Activated CD4-positive, alpha-beta T cell treated with anti-CD3 and anti-CD28 coated beads, Interleukin-2, amount 10 ng/mL, durations not matched to agents 24 days and 14 days (primary cell): ENCODE measurements at regions not wholly inside any gene's neighbourhood (a gene's known extent, or its start where the extent isn't known, plus 50 kb on each side); places are given as distances from the start of the nearest gene placed in this dataset.

Source experiments
- DNase-seq: peaks from one replicate; pipeline ENCODE4 v3.0.0; 2022
- H3K27ac Mint-ChIP-seq: one replicate; pipeline ENCODE4 v1.8.0; 2022; ENCODE audit warnings: mild to moderate bottlenecking, mixed read lengths
- H3K27me3 Mint-ChIP-seq: one replicate; pipeline ENCODE4 v1.8.0; 2022; ENCODE audit warnings: mixed read lengths
- H3K36me3 Mint-ChIP-seq: one replicate; pipeline ENCODE4 v1.8.0; 2022; ENCODE audit warnings: low read depth, mild to moderate bottlenecking, mixed read lengths
- H3K4me1 Mint-ChIP-seq: one replicate; pipeline ENCODE4 v1.8.0; 2021; ENCODE audit warnings: mixed read lengths
- H3K4me3 Mint-ChIP-seq: one replicate; pipeline ENCODE4 v1.8.0; 2022; ENCODE audit warnings: mild to moderate bottlenecking, moderate library complexity, mixed read lengths
- H3K9me3 Mint-ChIP-seq: one replicate; pipeline ENCODE4 v1.8.0; 2021; ENCODE audit warnings: mixed read lengths
- intact Hi-C: fragments of 100-400 bp; cut with micrococcal nuclease; formaldehyde crosslinking; loops from one replicate; pipeline ENCODE4 v1.15.1; 2023

GRCh38 chr19:34104096-34104495, 68.2 kb upstream of the LSM14A start:
- DNase-seq: no peak
- H3K9me3 Mint-ChIP-seq: no peaks in the 10 kb centered on the region
- peaks cover 9% of the 10 kb centered on the region for H3K27me3 Mint-ChIP-seq
- intact Hi-C loops: no loop called here
- H3K36me3 Mint-ChIP-seq: no peaks in the 10 kb centered on the region
- no peak overlapping the region for H3K4me3 Mint-ChIP-seq
- no peak overlapping the region for H3K27ac Mint-ChIP-seq
- no peaks in the 10 kb centered on the region for H3K4me1 Mint-ChIP-seq

DNA sequence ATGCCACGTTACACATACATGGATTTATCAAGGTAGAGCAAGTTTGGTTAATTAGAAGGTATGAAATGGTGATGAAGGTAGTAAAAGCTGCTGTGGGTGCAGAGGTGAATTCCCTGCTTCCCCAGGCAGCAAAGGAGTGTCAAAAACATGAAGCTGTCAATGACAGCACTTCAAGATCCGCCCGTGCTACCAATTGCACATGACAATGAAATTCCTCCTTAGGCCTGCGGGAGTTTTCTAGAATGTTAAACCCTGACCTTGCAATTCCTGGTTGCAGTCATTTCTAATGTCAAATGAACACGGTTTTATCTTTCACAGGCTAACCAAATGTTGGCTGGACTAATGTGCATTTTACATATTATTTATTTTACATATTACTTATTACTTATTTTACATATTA, 67.7 kb upstream of the LSM14A start:
- no peak for DNase-seq
- intact Hi-C loops: no loop called here
- H3K27me3 Mint-ChIP-seq: peaks cover 7% of the 10 kb centered on the region
- H3K4me1 Mint-ChIP-seq: no peaks in the 10 kb centered on the region
- H3K27ac Mint-ChIP-seq: no peak overlapping the region
- H3K4me3 Mint-ChIP-seq: no peak overlapping the region
- H3K9me3 Mint-ChIP-seq: no peaks in the 10 kb centered on the region
- H3K36me3 Mint-ChIP-seq: no peaks in the 10 kb centered on the region

DNA sequence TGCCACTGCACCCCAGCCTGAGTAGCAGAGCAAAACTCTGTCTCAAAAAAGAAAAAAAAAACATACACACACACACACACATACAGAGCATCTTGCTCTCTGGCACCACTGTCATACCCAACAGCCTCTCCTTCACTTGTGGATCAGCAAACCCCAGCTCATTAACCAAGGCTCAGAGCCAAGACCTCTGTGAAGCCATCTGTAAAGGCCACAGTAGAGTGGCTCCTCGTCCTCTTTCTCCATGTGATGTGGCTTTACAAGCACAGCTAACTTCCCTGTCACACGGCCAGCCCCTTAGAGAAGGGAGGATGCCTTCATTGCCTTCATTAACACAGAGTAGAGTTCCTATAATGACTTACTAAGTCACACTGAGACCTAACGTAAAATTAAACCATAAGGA, 62.7 kb upstream of the LSM14A start:
- no peak for DNase-seq
- H3K4me1 Mint-ChIP-seq: no peaks in the 10 kb centered on the region
- intact Hi-C loops: no loop called here
- H3K27me3 Mint-ChIP-seq: no peaks in the 10 kb centered on the region
- H3K27ac Mint-ChIP-seq: no peak overlapping the region
- H3K4me3 Mint-ChIP-seq: no peak overlapping the region
- no peaks in the 10 kb centered on the region for H3K36me3 Mint-ChIP-seq
- H3K9me3 Mint-ChIP-seq: no peaks in the 10 kb centered on the region

DNA sequence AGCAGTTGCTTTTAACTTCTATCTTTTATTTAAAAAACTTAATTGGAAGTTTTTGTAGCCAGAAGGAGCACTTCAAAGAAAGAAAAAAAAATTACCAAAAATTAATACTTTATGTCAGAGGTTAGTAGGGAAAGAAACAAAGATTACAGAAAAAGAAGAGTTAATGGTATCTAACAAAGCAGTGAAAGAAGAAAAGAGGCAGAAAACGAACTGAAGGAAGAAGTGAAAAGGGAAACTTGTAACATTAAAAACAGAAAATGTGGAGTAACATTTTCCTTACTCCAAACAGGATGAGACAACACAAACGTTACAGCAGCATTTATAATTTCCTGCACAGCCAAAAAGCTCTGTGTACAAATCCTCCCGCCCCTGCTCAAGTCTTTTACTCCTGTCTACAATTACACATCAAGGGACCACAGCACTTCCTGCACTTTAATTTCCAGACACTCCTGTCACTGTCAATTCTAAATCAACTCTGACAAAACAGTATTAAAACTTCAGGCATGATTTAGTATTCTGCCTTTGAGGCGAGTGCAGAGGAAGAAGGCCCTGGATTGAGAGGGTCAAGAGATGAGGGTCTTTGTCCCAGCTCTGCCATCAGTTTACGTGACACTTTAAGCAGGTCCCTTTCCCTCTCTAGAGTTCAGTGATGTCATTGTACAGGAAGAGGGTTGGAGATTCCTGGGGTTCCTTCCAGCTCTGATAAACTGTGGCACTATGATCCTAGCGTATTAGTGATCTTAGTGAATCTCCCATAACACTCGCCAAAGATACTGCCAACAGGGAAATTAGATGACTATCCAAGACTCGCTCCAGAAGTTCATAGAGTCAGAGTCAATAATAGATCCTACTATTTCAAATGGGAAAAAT, 53.2 kb upstream of the LSM14A start:
- Mint-ChIP-seq H3K27ac (no peak overlapping the region), H3K9me3 (no peaks in the 10 kb centered on the region), H3K4me1 (peaks cover 7% of the 10 kb centered on the region), H3K27me3 (peaks cover 17% of the 10 kb centered on the region), H3K36me3 (no peaks in the 10 kb centered on the region), H3K4me3 (no peak overlapping the region)
- no peak for DNase-seq
- intact Hi-C loops: no loop called here

DNA sequence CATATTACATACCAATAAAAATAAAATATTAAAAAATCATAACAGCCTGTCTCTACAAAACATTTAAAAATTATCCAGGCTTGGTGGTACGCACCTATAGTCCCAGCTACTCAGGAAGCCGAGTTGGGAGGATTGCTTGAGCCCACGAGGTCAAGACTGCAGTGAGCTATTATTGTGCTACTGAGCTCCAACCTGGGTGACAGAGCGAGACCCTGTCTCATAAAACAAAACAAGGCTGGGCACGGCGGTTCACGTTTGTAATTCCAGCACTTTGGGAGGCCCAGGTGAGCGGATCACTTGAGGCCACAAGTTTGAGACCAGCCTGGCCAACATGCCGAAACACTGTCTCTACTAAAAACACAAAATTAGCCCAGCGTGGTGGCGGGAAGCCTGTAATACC, 52.2 kb upstream of the LSM14A start:
- Mint-ChIP-seq H3K27me3 (peaks cover 19% of the 10 kb centered on the region), H3K4me1 (peaks cover 7% of the 10 kb centered on the region), H3K9me3 (no peaks in the 10 kb centered on the region), H3K36me3 (no peaks in the 10 kb centered on the region), H3K27ac (no peak overlapping the region), H3K4me3 (no peak overlapping the region)
- intact Hi-C loops: no loop called here
- no peak for DNase-seq

DNA sequence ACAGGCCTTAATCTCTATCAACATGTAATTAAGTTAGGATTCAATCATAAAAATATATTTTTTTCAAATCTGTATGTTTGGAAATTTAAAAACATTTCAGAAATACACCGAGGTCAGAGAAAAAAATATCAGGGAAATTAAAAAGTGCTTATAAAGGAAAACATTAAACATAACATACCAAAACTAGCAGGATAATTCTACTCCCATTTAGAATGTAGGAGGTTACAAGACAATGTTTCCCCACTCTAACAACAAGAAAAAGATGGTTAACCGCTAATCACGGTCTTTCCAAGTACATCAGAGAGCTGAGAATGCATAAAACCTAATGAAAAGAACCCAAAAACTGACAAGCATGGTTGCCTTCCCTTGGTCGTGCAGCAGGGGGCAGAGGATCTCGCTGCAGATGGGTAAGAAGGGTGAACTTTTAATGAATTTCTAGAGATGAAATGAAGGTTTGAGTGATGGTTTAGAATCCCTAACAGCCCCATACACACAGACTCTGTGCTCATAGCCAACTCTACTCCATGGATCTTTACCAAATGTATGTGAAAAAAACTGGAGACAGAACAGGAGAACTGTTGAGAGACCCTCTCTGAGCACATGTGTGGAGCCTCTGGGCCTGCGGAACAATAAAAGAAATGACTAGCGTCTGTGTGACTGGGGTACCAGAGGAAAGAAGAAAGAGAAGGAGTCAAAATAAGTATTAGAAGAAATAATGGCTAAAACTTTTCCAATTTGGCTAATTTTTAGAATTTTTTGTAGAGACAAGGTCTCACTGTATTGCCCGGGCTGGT, 51.3 kb upstream of the LSM14A start:
- no peak overlapping the region for H3K4me3 Mint-ChIP-seq
- intact Hi-C loops: loop anchor here (1.0 kb wide), 1 partner anchor 24 kb away; no protein-coding TSS in a partner anchor
- no peak overlapping the region for H3K27ac Mint-ChIP-seq

More for the DNA sequence above, 51.3 kb upstream of the LSM14A start:
- H3K4me1 Mint-ChIP-seq: peaks cover 7% of the 10 kb centered on the region
- no peaks in the 10 kb centered on the region for H3K36me3 Mint-ChIP-seq
- H3K27me3 Mint-ChIP-seq: peaks cover 17% of the 10 kb centered on the region
- DNase-seq: peak; percentile 85
- H3K9me3 Mint-ChIP-seq: no peaks in the 10 kb centered on the region
